K562 (cell line): ENCODE measurements at regions not wholly inside any gene's neighbourhood (a gene's known extent, or its start where the extent isn't known, plus 50 kb on each side); places are given as distances from the start of the nearest gene placed in this dataset.
A peak's percentile ranks its signal among the peaks of the same experiment; 100 is the strongest.
"Not testable (repeated sequence)": the region's sequence is repeated elsewhere in the genome, so short reads cannot be mapped to it uniquely, and the experiment has no call there.

Experiments
- ATAC-seq: fragments of 200-7000 bp; cut with Tn5 transposase; 3 replicates; pipeline ENCODE4 v1.9.1; 2020; ENCODE audit warnings: moderate library complexity
- BruUV-seq: library from RNA; stranded (reverse); fragments of 400-500 nt; replicated peaks from 2 replicates; lab custom pipeline; 2021; lab: Mats Ljungman, UMichigan
- CTCF ChIA-PET: fragments of 300-600 bp; formaldehyde crosslinking; extraction: SDS; loops from one replicate; lab custom pipeline; 2021; ENCODE audit warnings: low intra/inter-chr PET ratio; lab: Yijun Ruan, JAX
- POLR2A ChIA-PET: fragments of 300-600, 350-650 bp; sonication (Branson Sonifier 250); formaldehyde crosslinking; extraction: SDS; loops from one replicate; lab custom pipeline; 2021; ENCODE audit warnings: antibody characterized with exemption, inconsistent platforms; lab: Yijun Ruan, JAX
- DNase-seq, 4 experiments: peaks; one replicate each; pipeline versions ENCODE4 v3.0.0 to v3.0.0-alpha.2; 2011 to 2018; ENCODE audit warnings: low spot score in 3 of 4, mixed read lengths in 3 of 4; ENCODE audit errors: extremely low read depth in 1 of 4
- FAIRE-seq: peaks from 2 replicates; lab custom pipeline; 2011; peaks lifted over from hg19 to GRCh38; lab: Jason Lieb, UNC
- H2AFZ ChIP-seq: 2 replicates; pipeline ENCODE4 v1.6.0; 2011; ENCODE audit warnings: low read depth, low read length, control low read depth, inconsistent platforms
- H3K27ac ChIP-seq: fragments of 200-600 bp; 3 replicates; pipeline ENCODE4 v1.8.0; 2011; ENCODE audit warnings: low read depth, mild to moderate bottlenecking, control low read depth, inconsistent platforms, low read length, moderate library complexity, mixed read lengths; ENCODE audit errors: extremely low read depth
- H3K27me3 ChIP-seq, 2 experiments: fragments of 300-600 bp in 1 of 2; 2 replicates in 1 of 2; 3 replicates in 1 of 2; pipeline versions ENCODE4 v1.6.0 to v1.8.0; 2011; ENCODE audit warnings: inconsistent platforms in 2 of 2, low read length in 2 of 2, mild to moderate bottlenecking in 1 of 2, mixed read lengths in 1 of 2, moderate library complexity in 1 of 2; ENCODE audit not compliant: control insufficient read depth in 2 of 2, insufficient read depth in 2 of 2
- H3K36me3 ChIP-seq: fragments of 300-600 bp; 3 replicates; pipeline ENCODE4 v1.8.0; 2011; ENCODE audit warnings: mild to moderate bottlenecking, low read length, inconsistent platforms; ENCODE audit not compliant: control insufficient read depth, insufficient read depth
- H3K4me1 ChIP-seq, 2 experiments: fragments of 200-600 bp in 1 of 2; replicated peaks in 1 of 2; 2 replicates in 1 of 2; 3 replicates in 1 of 2; pipeline versions ENCODE4 v1.5.1 to v1.8.0; 2011; ENCODE audit warnings: inconsistent platforms in 2 of 2, low read length in 2 of 2, mild to moderate bottlenecking in 1 of 2, mixed read lengths in 1 of 2, moderate library complexity in 1 of 2; ENCODE audit not compliant: control insufficient read depth in 2 of 2, insufficient read depth in 2 of 2
- H3K4me2 ChIP-seq: 2 replicates; pipeline ENCODE4 v1.6.1; 2011; ENCODE audit warnings: low read length, control low read depth, inconsistent platforms, mixed read lengths; ENCODE audit not compliant: insufficient read depth
- H3K4me3 ChIP-seq: fragments of 200-600 bp; sonication (generic), shearing (Covaris generic); 2 replicates; pipeline ENCODE4 v1.5.1; 2016; ENCODE audit warnings: control low read depth, inconsistent platforms
- H3K79me2 ChIP-seq: fragments of 200-600 bp; 3 replicates; pipeline ENCODE4 v1.8.0; 2011; ENCODE audit warnings: low read length, inconsistent platforms; ENCODE audit not compliant: control insufficient read depth, insufficient read depth
- H3K9ac ChIP-seq, 2 experiments: 2 replicates each; pipeline versions ENCODE4 v1.6.0 to v1.6.1; 2011; ENCODE audit warnings: low read depth in 2 of 2, low read length in 2 of 2, control low read depth in 1 of 2, inconsistent platforms in 1 of 2, mild to moderate bottlenecking in 1 of 2, mixed read lengths in 1 of 2; ENCODE audit not compliant: insufficient read depth in 1 of 2
- H3K9me1 ChIP-seq: one replicate; pipeline ENCODE4 v1.6.0; 2011; ENCODE audit warnings: inconsistent platforms, mild to moderate bottlenecking, low read length, moderate library complexity; ENCODE audit not compliant: control insufficient read depth, insufficient read depth
- H3K9me3 ChIP-seq: replicated peaks from 2 replicates; pipeline ENCODE4 v1.5.1; 2011; ENCODE audit warnings: low read depth, low read length, inconsistent platforms; ENCODE audit not compliant: control insufficient read depth, insufficient read depth
- H4K20me1 ChIP-seq: replicated peaks from 2 replicates; pipeline ENCODE4 v1.6.1; 2011; ENCODE audit warnings: low read length, inconsistent platforms, mixed read lengths; ENCODE audit not compliant: control insufficient read depth, insufficient read depth
- CEBPB ChIP-seq: fragments of 450-650 bp; IDR thresholded peaks from 2 replicates; pipeline ENCODE4 v1.6.1; 2016; ENCODE audit warnings: missing genetic modification characterization, missing compliant biosample characterization
- CEBPG ChIP-seq, 3 experiments: fragments of 200-800 bp in 1 of 3; sonication (Bioruptor generic) in 1 of 3; sonication (generic) in 1 of 3; formaldehyde crosslinking in 1 of 3; IDR thresholded peaks in 2 of 3; conservative IDR thresholded peaks in 1 of 3; 2 replicates each; pipeline versions ENCODE4 v1.6.1 to v1.8.0; 2016 to 2022; ENCODE audit warnings: missing compliant biosample characterization in 2 of 3, missing genetic modification characterization in 2 of 3, mild to moderate bottlenecking in 1 of 3, missing genetic modification reagents in 1 of 3
- EGR1 ChIP-seq: fragments of 450-650 bp; conservative IDR thresholded peaks from 2 replicates; pipeline ENCODE4 v1.6.1; 2017; ENCODE audit warnings: mild to moderate bottlenecking
- FOXA3 ChIP-seq, 2 experiments: fragments of 450-650 bp in 1 of 2; sonication (generic) in 1 of 2; formaldehyde crosslinking; IDR thresholded peaks in 1 of 2; conservative IDR thresholded peaks in 1 of 2; 2 replicates each; pipeline versions ENCODE4 v1.4.0 to v1.8.0; 2020 to 2022; ENCODE audit warnings: mild to moderate bottlenecking in 2 of 2, missing genetic modification reagents in 1 of 2
- HNRNPL ChIP-seq: fragments of 200-400 bp; formaldehyde crosslinking; IDR thresholded peaks from 2 replicates; pipeline ENCODE4 v1.6.1; 2017; ENCODE audit warnings: low read depth, mild to moderate bottlenecking, low read length
- MAFF ChIP-seq: IDR thresholded peaks from 2 replicates; pipeline ENCODE4 v1.6.1; 2012; ENCODE audit warnings: low read length, improper control_type of control experiment
- PHTF2 ChIP-seq: fragments of 250-450 bp; sonication (Bioruptor Pico); IDR thresholded peaks from 2 replicates; pipeline ENCODE4 v1.5.0; 2021; ENCODE audit warnings: mild to moderate bottlenecking
- PREB ChIP-seq: sonication (generic); formaldehyde crosslinking; IDR thresholded peaks from 2 replicates; pipeline ENCODE4 v1.8.1; 2023; ENCODE audit warnings: mild to moderate bottlenecking, missing genetic modification reagents
- TAL1 ChIP-seq: fragments of 450-650 bp; IDR thresholded peaks from 2 replicates; pipeline ENCODE4 v1.6.1; 2016; ENCODE audit warnings: mild to moderate bottlenecking
- ZNF133 ChIP-seq: fragments of 250-450 bp; sonication (Bioruptor Pico); IDR thresholded peaks from 2 replicates; pipeline ENCODE4 v1.4.0; 2020; ENCODE audit warnings: mild to moderate bottlenecking
- WGBS: fragments of 100-300 bp; shearing (Covaris generic); methylation state at CpG from one replicate; pipeline ENCODE4 v1.1.6; 2016; ENCODE audit warnings: low coverage, mixed read lengths; ENCODE audit not compliant: insufficient coverage; ENCODE audit errors: missing lambda C conversion rate; 5-methylcytosine and 5-hydroxymethylcytosine counted together
- in situ Hi-C: fragments of 300-500 bp; cut with MboI; formaldehyde crosslinking; loops from 4 replicates; pipeline ENCODE4 v1.15.0; 2018; ENCODE audit warnings: inconsistent platforms, mixed read lengths
- intact Hi-C: fragments of 100-400 bp; cut with micrococcal nuclease; formaldehyde crosslinking; loops from 2 replicates; pipeline ENCODE4 v1.14.2; 2022

- no peak for TF ChIP-seq FOXA3 (CRISPR knock-in tag; conservative IDR thresholded peaks at IDR 0.05 in 1 of 2, IDR thresholded peaks at IDR 0.05 in 1 of 2)
- TF ChIP-seq MAFF = no peak
- no peak for TF ChIP-seq HNRNPL
- no peak for TF ChIP-seq PHTF2 (CRISPR knock-in tag)
- TF ChIP-seq EGR1 = no peak
Measured at GRCh38 chr18:70398076-70398475, 109.2 kb downstream of the SOCS6 start (continued).

GRCh38 chr18:70397259-70397925 is 108.5 kb downstream of the SOCS6 start:
- Histone ChIP-seq H3K9ac (no peak overlapping the region), H3K27ac (no peak overlapping the region), H3K79me2 (no peaks in the 10 kb centered on the region), H3K4me1 (no peaks in the 10 kb centered on the region), H3K36me3 (no peaks in the 10 kb centered on the region), H2AFZ (no peak overlapping the region), H3K9me3 (no peaks in the 10 kb centered on the region), H4K20me1 (no peaks in the 10 kb centered on the region), H3K27me3 (no peaks in the 10 kb centered on the region), H3K4me3 (no peak overlapping the region), H3K9me1 (no peaks in the 10 kb centered on the region), H3K4me2 (no peak overlapping the region)
- ChIA-PET POLR2A (no interaction called here), CTCF (no interaction called here)
- no peak for FAIRE-seq
- in situ Hi-C loops (no loop called here), intact Hi-C loops (no loop called here)
- TF ChIP-seq ZNF133 = no peak
- no peak for TF ChIP-seq TAL1
- no peak for TF ChIP-seq PREB (CRISPR knock-in tag)
- TF ChIP-seq CEBPB (tag) = peak; percentile 85
- no peak for TF ChIP-seq CEBPG (CRISPR knock-in tag; IDR thresholded peaks at IDR 0.05)
- TF ChIP-seq CEBPG (tag; conservative IDR thresholded peaks at IDR 0.05 in 1 of 2, IDR thresholded peaks at IDR 0.05 in 1 of 2) = peak; percentile 42 to 84
- BruUV-seq = no TSS peak
- DNase-seq = no peak
- ATAC-seq = no peak
- 58% methylated on average over 4 of the region's 5 CpGs for WGBS

GRCh38 chr18:70395771-70396170 is 106.9 kb downstream of the SOCS6 start:
- H3K27me3 ChIP-seq, FAIRE-seq, DNase-seq, H3K9me1 ChIP-seq, H3K9ac ChIP-seq, POLR2A ChIA-PET, intact Hi-C loops, H3K4me3 ChIP-seq, CTCF ChIA-PET, H3K4me1 ChIP-seq, H4K20me1 ChIP-seq, H3K79me2 ChIP-seq, BruUV-seq, in situ Hi-C loops, ATAC-seq, H3K4me2 ChIP-seq, H2AFZ ChIP-seq, H3K9me3 ChIP-seq, H3K27ac ChIP-seq, H3K36me3 ChIP-seq: not testable (repeated sequence)
- WGBS = 36% methylated on average over 4 of the region's 4 CpGs
